ENCODE measurements at regions not wholly inside any gene's neighbourhood (a gene's known extent, or its start where the extent isn't known, plus 50 kb on each side); places are given as distances from the start of the nearest gene placed in this dataset.

GRCh38 chr2:199119796-199120195 is 337.9 kb downstream of the SATB2 start:
- no peak overlapping the region for H3K4me3 Mint-ChIP-seq
- H3K27me3 Mint-ChIP-seq (ENCODE audit: low read depth): no peaks in the 10 kb centered on the region
- no peak for TF ChIP-seq CTCF (conservative IDR thresholded peaks at IDR 0.05)
- H3K4me1 Mint-ChIP-seq: no peaks in the 10 kb centered on the region
- no peaks in the 10 kb centered on the region for H3K9me3 Mint-ChIP-seq
- H3K36me3 Mint-ChIP-seq (ENCODE audit: low read depth): no peaks in the 10 kb centered on the region
- DNase-seq (ENCODE audit: low read depth, low spot score): no peak
- H3K27ac Mint-ChIP-seq (ENCODE audit: unreplicated experiment): no peak overlapping the region

GRCh38 chr2:199118673-199119112 is 339.0 kb downstream of the SATB2 start:
- no peaks in the 10 kb centered on the region for H3K36me3 Mint-ChIP-seq (ENCODE audit: low read depth)
- TF ChIP-seq CTCF (conservative IDR thresholded peaks at IDR 0.05): no peak
- no peaks in the 10 kb centered on the region for H3K27me3 Mint-ChIP-seq (ENCODE audit: low read depth)
- no peak overlapping the region for H3K27ac Mint-ChIP-seq (ENCODE audit: unreplicated experiment)
- H3K4me3 Mint-ChIP-seq: no peak overlapping the region
- DNase-seq (ENCODE audit: low read depth, low spot score): no peak
- no peaks in the 10 kb centered on the region for H3K9me3 Mint-ChIP-seq
- no peaks in the 10 kb centered on the region for H3K4me1 Mint-ChIP-seq

- DNase-seq (ENCODE audit: low read depth, low spot score): no peak
- TF ChIP-seq CTCF (conservative IDR thresholded peaks at IDR 0.05): no peak
- Mint-ChIP-seq H3K9me3 (no peaks in the 10 kb centered on the region), H3K4me1 (no peaks in the 10 kb centered on the region), H3K27ac (ENCODE audit: unreplicated experiment) (no peak overlapping the region), H3K27me3 (ENCODE audit: low read depth) (no peaks in the 10 kb centered on the region), H3K36me3 (ENCODE audit: low read depth) (no peaks in the 10 kb centered on the region), H3K4me3 (no peak overlapping the region)
Observed at GRCh38 chr2:199115169-199115568, 342.6 kb downstream of the SATB2 start.

GRCh38 chr2:199113111-199113510 is 344.6 kb downstream of the SATB2 start:
- no peaks in the 10 kb centered on the region for H3K27me3 Mint-ChIP-seq (ENCODE audit: low read depth)
- DNase-seq (ENCODE audit: low read depth, low spot score): no peak
- H3K9me3 Mint-ChIP-seq: no peaks in the 10 kb centered on the region
- H3K4me3 Mint-ChIP-seq: no peak overlapping the region
- no peaks in the 10 kb centered on the region for H3K4me1 Mint-ChIP-seq
- TF ChIP-seq CTCF (conservative IDR thresholded peaks at IDR 0.05): no peak
- no peaks in the 10 kb centered on the region for H3K36me3 Mint-ChIP-seq (ENCODE audit: low read depth)
- H3K27ac Mint-ChIP-seq (ENCODE audit: unreplicated experiment): no peak overlapping the region

- H3K36me3 Mint-ChIP-seq (ENCODE audit: low read depth): no peaks in the 10 kb centered on the region
- no peak overlapping the region for H3K4me3 Mint-ChIP-seq
- no peak for TF ChIP-seq CTCF (conservative IDR thresholded peaks at IDR 0.05)
- no peaks in the 10 kb centered on the region for H3K9me3 Mint-ChIP-seq
- no peaks in the 10 kb centered on the region for H3K27me3 Mint-ChIP-seq (ENCODE audit: low read depth)
- DNase-seq (ENCODE audit: low read depth, low spot score): no peak
- no peaks in the 10 kb centered on the region for H3K4me1 Mint-ChIP-seq
- H3K27ac Mint-ChIP-seq (ENCODE audit: unreplicated experiment): no peak overlapping the region
Observed at GRCh38 chr2:199111458-199111857, 346.3 kb downstream of the SATB2 start.

GRCh38 chr2:199108056-199108455 is 349.7 kb downstream of the SATB2 start:
- no peaks in the 10 kb centered on the region for H3K36me3 Mint-ChIP-seq (ENCODE audit: low read depth)
- DNase-seq (ENCODE audit: low read depth, low spot score): no peak
- no peaks in the 10 kb centered on the region for H3K9me3 Mint-ChIP-seq
- no peak overlapping the region for H3K4me3 Mint-ChIP-seq
- no peaks in the 10 kb centered on the region for H3K4me1 Mint-ChIP-seq
- TF ChIP-seq CTCF (conservative IDR thresholded peaks at IDR 0.05): no peak
- no peak overlapping the region for H3K27ac Mint-ChIP-seq (ENCODE audit: unreplicated experiment)
- no peaks in the 10 kb centered on the region for H3K27me3 Mint-ChIP-seq (ENCODE audit: low read depth)
